Right atrium auricular region (tissue), 2 donors: ENCODE measurements at regions not wholly inside any gene's neighbourhood (a gene's known extent, or its start where the extent isn't known, plus 50 kb on each side); places are given as distances from the start of the nearest gene placed in this dataset.

Source experiments
- DNase-seq: peaks from one replicate; pipeline ENCODE4 v3.0.0-alpha.2; 2019; ENCODE audit warnings: low spot score
- H3K27ac ChIP-seq, 2 donors: fragments of 200-600 bp; sonication (generic); 1 replicate in 1 of 2; 2 replicates in 1 of 2; pipeline ENCODE4 v1.5.1; 2016 to 2019
- H3K27me3 ChIP-seq, 2 donors: fragments of 200-600 bp; sonication (generic); one replicate each; pipeline versions ENCODE4 v1.5.1 to v1.6.0; 2017 to 2019
- H3K36me3 ChIP-seq: fragments of 200-600 bp; sonication (generic); one replicate; pipeline ENCODE4 v1.5.1; 2016
- H3K4me1 ChIP-seq, 2 donors: fragments of 200-600 bp; sonication (generic); one replicate each; pipeline versions ENCODE4 v1.5.1 to v1.6.0; 2017 to 2019
- H3K4me3 ChIP-seq, 2 donors: fragments of 200-600 bp; sonication (generic); 1 replicate in 1 of 2; 2 replicates in 1 of 2; pipeline ENCODE4 v1.5.1; 2017 to 2019; ENCODE audit warnings: mild to moderate bottlenecking in 1 of 2, moderate library complexity in 1 of 2
- H3K9me3 ChIP-seq, 2 donors: fragments of 200-600 bp; sonication (generic); one replicate each; pipeline ENCODE4 v1.5.1; 2019
- TF ChIP-seq, protein P1 (sequence below), 2 donors: fragments of 200-600 bp; sonication (generic); IDR thresholded peaks; one replicate each; pipeline ENCODE4 v1.5.1; 2019; ENCODE audit warnings: antibody characterized with exemption in 2 of 2

DNA sequence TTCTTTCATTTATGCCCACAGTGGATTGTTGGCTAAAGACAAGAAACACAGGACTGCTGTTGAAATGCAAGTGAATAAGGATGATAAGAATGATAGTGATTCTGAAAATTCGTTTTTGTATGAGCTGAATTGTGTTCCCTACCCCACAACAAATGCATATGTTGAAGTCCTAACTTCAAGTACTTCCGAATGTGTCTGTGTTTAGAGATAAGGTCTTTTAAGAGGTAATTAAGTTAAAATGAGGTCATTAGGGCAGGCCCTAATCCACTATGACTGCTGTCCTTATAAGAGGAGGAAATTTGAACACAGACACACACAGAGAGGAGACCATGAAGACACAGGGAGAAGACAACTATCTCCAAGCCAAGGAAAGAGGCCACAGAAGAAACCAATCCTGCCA is 126.6 kb upstream of the ACSL4 start:
- no peak for DNase-seq
- Histone ChIP-seq H3K4me1 (no peaks in the 10 kb centered on the region), H3K9me3 (peaks cover 0 to 1% of the 10 kb centered on the region in 2 donors), H3K27me3 (no peaks in the 10 kb centered on the region), H3K27ac (no peak overlapping the region), H3K4me3 (no peak overlapping the region), H3K36me3 (no peaks in the 10 kb centered on the region)
- TF ChIP-seq, protein P1, sequence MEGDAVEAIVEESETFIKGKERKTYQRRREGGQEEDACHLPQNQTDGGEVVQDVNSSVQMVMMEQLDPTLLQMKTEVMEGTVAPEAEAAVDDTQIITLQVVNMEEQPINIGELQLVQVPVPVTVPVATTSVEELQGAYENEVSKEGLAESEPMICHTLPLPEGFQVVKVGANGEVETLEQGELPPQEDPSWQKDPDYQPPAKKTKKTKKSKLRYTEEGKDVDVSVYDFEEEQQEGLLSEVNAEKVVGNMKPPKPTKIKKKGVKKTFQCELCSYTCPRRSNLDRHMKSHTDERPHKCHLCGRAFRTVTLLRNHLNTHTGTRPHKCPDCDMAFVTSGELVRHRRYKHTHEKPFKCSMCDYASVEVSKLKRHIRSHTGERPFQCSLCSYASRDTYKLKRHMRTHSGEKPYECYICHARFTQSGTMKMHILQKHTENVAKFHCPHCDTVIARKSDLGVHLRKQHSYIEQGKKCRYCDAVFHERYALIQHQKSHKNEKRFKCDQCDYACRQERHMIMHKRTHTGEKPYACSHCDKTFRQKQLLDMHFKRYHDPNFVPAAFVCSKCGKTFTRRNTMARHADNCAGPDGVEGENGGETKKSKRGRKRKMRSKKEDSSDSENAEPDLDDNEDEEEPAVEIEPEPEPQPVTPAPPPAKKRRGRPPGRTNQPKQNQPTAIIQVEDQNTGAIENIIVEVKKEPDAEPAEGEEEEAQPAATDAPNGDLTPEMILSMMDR (IDR thresholded peaks at IDR 0.05) = no peak

DNA sequence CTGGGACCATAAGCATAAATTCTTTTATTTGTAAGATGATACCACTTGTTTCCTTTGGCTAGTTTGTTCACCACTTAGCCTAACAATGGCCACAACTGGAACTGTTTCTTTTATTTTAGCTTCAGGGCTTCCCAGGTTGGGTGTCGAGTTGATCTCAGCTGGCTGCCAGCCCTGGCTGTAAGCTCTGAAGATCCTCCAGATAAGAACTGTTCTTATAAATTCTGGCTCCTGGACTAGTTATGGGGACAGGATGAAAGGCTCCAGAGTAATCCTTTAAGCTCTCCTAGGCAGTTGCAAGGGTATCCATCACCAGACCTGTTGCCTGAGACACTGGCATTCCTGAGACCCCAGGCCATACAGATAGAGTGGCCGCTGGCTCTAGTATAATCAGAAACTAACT is 129.4 kb upstream of the ACSL4 start:
- H3K36me3 ChIP-seq = no peaks in the 10 kb centered on the region
- no peaks in the 10 kb centered on the region for H3K9me3 ChIP-seq
- H3K4me1 ChIP-seq = no peaks in the 10 kb centered on the region
- TF ChIP-seq, protein P1 (IDR thresholded peaks at IDR 0.05) = no peak
- no peak overlapping the region for H3K4me3 ChIP-seq
- H3K27me3 ChIP-seq = no peaks in the 10 kb centered on the region
- no peak overlapping the region for H3K27ac ChIP-seq
- no peak for DNase-seq

DNA sequence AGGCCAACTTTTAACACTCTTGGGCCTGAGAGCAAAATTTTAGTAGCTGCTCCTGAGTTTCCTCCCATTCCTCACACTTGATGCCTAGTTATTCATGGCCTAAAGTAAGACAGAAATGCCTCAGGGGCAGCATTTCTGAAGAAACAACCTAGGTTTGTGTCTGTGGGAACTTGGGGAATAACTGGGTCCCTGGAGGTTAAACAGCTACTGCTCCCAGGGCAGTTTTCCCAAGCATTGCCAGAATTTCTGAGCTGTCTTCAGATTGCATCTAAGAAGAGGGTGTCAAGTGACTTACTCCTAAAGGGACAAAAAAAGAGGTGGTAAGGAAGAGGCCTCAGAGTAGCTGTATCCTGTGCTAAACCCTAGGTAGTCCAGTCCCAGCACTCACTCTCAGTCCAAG is 130.8 kb upstream of the ACSL4 start:
- H3K27me3 ChIP-seq = no peaks in the 10 kb centered on the region
- no peak overlapping the region for H3K4me3 ChIP-seq
- no peaks in the 10 kb centered on the region for H3K9me3 ChIP-seq
- DNase-seq = no peak
- H3K27ac ChIP-seq = no peak overlapping the region
- TF ChIP-seq, protein P1 (IDR thresholded peaks at IDR 0.05) = no peak
- no peaks in the 10 kb centered on the region for H3K36me3 ChIP-seq
- H3K4me1 ChIP-seq = no peaks in the 10 kb centered on the region

DNA sequence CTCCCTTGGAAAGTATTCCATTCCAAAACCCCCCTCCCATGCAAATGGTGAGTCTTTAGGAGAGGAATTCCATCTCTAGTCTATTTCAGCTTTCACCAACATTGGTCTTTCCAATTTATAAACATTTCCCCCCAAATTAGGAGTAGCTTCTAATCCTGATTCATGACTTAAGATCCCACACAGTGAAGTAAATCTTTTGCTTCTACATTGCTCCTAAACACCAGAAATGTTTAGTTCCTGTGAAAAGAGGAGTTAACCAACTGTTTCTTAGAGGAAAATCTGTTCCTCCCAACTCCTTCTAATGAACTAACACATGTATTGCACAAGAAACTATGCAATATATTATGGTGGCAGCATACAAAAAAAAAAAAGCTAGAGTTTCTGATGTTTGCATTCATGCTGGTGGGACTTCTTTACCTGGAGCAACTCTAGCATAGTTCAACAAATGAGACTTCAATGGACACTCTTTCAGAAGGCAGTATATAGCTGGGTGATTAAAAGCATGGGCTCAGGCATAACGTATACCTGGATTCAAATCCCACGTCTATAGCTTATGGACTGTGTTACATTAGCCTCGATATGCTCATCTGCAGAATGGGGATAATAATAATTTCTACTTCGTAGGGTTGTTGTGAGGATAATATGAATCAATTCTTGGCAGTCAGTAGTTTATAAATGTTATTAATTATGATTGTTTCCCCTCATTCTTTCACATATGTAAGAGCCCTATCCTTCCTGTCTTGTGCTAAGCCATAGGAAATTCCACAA is 131.6 kb upstream of the TMEM164 start:
- no peaks in the 10 kb centered on the region for H3K4me1 ChIP-seq
- DNase-seq = no peak
- TF ChIP-seq, protein P1 (IDR thresholded peaks at IDR 0.05) = no peak
- H3K4me3 ChIP-seq = no peak overlapping the region
- H3K36me3 ChIP-seq = no peaks in the 10 kb centered on the region
- no peaks in the 10 kb centered on the region for H3K27me3 ChIP-seq
- no peaks in the 10 kb centered on the region for H3K9me3 ChIP-seq
- no peak overlapping the region for H3K27ac ChIP-seq

DNA sequence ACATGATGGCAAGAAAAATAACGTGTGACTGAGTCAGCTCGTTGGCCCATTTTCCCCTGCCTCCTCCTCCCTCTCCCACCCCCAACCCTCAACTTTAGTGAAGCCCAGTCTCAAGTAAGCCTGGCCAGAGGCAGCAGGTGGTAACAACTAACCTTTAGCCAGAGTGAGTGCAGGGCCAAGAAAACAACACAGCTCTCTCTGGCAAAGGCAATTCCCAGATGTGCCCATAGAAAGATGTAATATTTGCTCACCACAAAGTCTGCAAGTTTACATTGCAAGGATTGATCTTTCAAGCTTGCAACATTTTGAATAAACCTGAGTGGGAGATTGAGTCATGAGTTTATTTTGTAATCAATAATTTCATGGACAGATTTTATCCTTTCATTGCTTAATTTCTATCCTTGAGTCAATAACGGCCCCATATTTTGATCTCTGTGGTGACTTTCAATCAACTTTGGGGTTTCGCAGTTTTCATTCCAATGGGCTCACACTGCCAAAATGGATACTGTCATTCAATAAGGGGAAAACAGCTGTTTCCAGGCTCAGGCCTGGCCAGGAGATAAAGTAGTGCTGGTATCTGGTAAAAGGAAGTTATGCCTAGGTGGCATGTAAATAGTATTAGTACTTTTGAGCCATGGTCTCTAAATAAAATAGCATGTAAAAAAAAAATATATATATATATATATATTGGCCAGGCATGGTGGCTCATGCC is 130.7 kb upstream of the TMEM164 start:
- H3K36me3 ChIP-seq = no peaks in the 10 kb centered on the region
- H3K4me1 ChIP-seq = no peaks in the 10 kb centered on the region
- TF ChIP-seq, protein P1 (IDR thresholded peaks at IDR 0.05) = no peak
- H3K4me3 ChIP-seq = no peak overlapping the region
- H3K9me3 ChIP-seq = no peaks in the 10 kb centered on the region
- H3K27ac ChIP-seq = no peak overlapping the region
- no peak for DNase-seq
- no peaks in the 10 kb centered on the region for H3K27me3 ChIP-seq
